HG02610 (cell line): ENCODE measurements at regions not wholly inside any gene's neighbourhood (a gene's known extent, or its start where the extent isn't known, plus 50 kb on each side); places are given as distances from the start of the nearest gene placed in this dataset.
"Not testable (repeated sequence)": the region's sequence is repeated elsewhere in the genome, so short reads cannot be mapped to it uniquely, and the experiment has no call there.

Experiments used
- ATAC-seq: cut with Tn5 transposase; IDR thresholded peaks from one replicate; pipeline ENCODE4 v1.9.1; 2021; ENCODE audit warnings: mild to moderate bottlenecking, moderate library complexity; ENCODE audit not compliant: unreplicated experiment

GRCh38 chr1:193417945-193418744, 231.7 kb upstream of the B3GALT2 start:
- peak; percentile 92 for ATAC-seq

- no peak for ATAC-seq
These were observed 231.0 kb upstream of the B3GALT2 start for GRCh38 chr1:193417403-193417802.

- ATAC-seq = no peak
These were observed 230.0 kb upstream of the B3GALT2 start for GRCh38 chr1:193416226-193417024.

GRCh38 chr1:193415256-193415655, 228.8 kb upstream of the B3GALT2 start:
- no peak for ATAC-seq

- no peak for ATAC-seq
These were observed 227.0 kb upstream of the B3GALT2 start for GRCh38 chr1:193413376-193413775.

- no peak for ATAC-seq
These were observed 226.3 kb upstream of the B3GALT2 start for GRCh38 chr1:193412748-193413147.

- ATAC-seq = no peak
These were observed 225.3 kb upstream of the B3GALT2 start for GRCh38 chr1:193411714-193412113.

GRCh38 chr1:193411215-193411614, 224.8 kb upstream of the B3GALT2 start:
- ATAC-seq = no peak

- ATAC-seq = no peak
These were observed 222.4 kb upstream of the B3GALT2 start for GRCh38 chr1:193408782-193409293.

- peak; percentile 52 for ATAC-seq
These were observed 220.5 kb upstream of the B3GALT2 start for GRCh38 chr1:193406901-193407300.

- no peak for ATAC-seq
These were observed 217.8 kb upstream of the B3GALT2 start for GRCh38 chr1:193404236-193404635.

- no peak for ATAC-seq
These were observed 216.6 kb upstream of the B3GALT2 start for GRCh38 chr1:193402977-193403376.

- no peak for ATAC-seq
These were observed 215.6 kb upstream of the B3GALT2 start for GRCh38 chr1:193402037-193402436.

GRCh38 chr1:193394336-193394735, 207.9 kb upstream of the B3GALT2 start:
- ATAC-seq = no peak

- no peak for ATAC-seq
These were observed 206.3 kb upstream of the B3GALT2 start for GRCh38 chr1:193392686-193393085.

GRCh38 chr1:193388683-193389082, 202.3 kb upstream of the B3GALT2 start:
- no peak for ATAC-seq

GRCh38 chr1:193388165-193388564, 201.8 kb upstream of the B3GALT2 start:
- ATAC-seq = no peak

- no peak for ATAC-seq
These were observed 201.0 kb upstream of the B3GALT2 start for GRCh38 chr1:193387406-193387805.

- ATAC-seq = not testable (repeated sequence)
These were observed 192.0 kb upstream of the B3GALT2 start for GRCh38 chr1:193378451-193378850.

- no peak for ATAC-seq
These were observed 191.1 kb upstream of the B3GALT2 start for GRCh38 chr1:193377472-193377871.

- ATAC-seq = no peak
These were observed 186.1 kb upstream of the B3GALT2 start for GRCh38 chr1:193372553-193372952.

- ATAC-seq = peak; percentile 83
These were observed 181.9 kb upstream of the B3GALT2 start for GRCh38 chr1:193368302-193368701.
